HCEC 1CT (cell line): ENCODE measurements at regions not wholly inside any gene's neighbourhood (a gene's known extent, or its start where the extent isn't known, plus 50 kb on each side); places are given as distances from the start of the nearest gene placed in this dataset.

Experiments
- DNase-seq: peaks from one replicate; pipeline ENCODE4 v3.0.0-alpha.2; 2017

- no peak for DNase-seq
Measured at GRCh38 chr2:150971910-150972309, 289.8 kb downstream of the RBM43 start.

GRCh38 chr2:150963336-150963735 is 298.3 kb downstream of the RBM43 start:
- DNase-seq, result no peak

DNA sequence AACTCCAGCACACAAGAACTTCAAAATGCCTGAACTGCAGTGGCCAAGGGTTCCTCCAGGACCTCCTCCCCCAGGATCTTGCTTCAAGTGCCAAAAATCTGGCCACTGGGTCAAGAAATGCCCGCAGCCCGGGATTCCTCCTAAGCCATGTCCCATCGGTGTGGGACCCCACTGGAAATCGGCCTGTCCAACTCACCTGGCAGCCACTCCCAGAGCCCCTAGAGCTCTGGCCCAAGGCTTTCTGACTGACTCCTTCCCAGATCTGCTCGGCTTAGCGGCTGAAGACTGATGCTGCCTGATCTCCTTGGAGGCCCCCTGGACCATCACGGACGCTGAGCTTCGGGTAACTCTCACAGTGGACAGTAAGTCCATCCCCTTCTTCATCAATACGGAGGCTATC is 306.4 kb downstream of the RBM43 start:
- no peak for DNase-seq

DNA sequence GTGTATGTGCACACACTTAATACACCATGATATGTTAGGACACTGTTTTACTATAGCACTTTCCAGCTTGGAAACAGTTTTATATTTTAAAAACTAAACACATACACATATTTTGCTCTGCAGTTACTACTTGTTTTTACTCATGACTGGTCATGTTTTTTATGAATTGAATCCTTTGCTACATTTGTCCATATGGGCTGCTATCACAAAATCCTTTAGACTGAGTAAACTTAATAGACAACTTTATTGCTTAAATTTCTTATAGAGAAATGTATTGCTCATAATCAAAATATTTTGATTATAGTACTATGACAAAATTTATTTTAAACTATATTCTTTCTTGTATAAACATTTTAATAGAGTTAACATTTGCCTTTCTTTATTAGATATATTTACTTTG is 314.8 kb downstream of the RBM43 start:
- no peak for DNase-seq

DNA sequence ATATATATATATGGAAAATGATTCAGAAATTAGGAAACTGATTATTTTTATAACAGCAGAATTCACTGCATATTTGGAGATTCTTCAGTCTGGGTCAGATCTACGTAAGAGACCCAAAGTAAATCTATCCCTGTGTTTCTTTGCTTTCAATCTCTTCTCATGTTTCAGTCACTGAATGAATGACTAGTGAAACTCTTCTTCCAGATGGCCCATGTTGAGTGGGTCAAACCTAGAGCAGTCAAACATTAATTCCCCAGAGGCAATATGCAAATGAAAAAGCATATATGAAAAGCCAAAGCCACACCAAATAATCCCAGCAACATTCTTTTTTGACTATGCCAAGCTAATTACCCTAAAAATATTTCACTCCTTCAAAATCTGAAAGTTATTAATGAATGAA is 317.3 kb downstream of the RBM43 start:
- DNase-seq, result no peak

DNA sequence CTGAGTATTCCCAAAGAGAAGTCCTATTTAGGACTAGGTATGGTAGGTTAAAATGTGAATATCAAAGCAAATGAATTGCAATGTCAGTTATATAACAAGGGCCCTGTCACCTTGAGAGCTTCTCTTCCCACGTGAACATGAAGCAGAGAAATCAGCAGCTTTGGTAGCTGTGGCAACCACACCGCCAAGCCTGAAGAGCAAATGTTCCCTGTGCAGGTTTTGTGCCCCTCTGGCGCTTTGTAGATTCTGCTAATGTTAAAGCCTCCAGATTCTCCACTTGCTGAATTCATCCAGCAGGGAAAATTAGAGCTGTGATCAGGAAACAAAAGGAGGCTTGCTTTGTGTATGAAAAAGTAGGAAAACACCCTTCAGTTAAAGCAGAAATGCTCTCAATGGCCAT is 322.6 kb downstream of the RBM43 start:
- no peak for DNase-seq

- DNase-seq, result peak; percentile 56
Measured at GRCh38 chr2:150938527-150938926, 323.1 kb downstream of the RBM43 start.

- DNase-seq, result no peak
Measured at GRCh38 chr2:150937030-150937429, 324.6 kb downstream of the RBM43 start.

GRCh38 chr2:150931451-150931850 is 330.2 kb downstream of the RBM43 start:
- no peak for DNase-seq

DNA sequence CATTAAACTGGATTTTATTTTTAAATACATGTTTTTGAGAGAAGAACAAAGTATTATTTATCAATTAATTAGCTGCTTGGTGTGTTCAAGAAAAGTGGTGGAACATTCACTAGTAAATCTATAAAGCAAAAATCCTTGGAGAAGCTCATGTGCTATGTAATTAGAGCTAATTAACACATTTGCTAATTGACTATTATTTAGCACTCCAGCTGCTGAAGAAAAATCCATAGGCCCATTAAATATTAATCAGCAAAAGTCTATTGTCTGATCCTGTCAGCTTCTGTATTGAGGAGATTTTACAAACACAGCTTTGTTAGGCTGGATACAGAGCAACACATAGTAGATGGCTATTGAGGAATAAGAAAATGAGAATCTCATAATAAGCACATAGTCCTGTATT is 336.1 kb downstream of the RBM43 start:
- no peak for DNase-seq

GRCh38 chr2:150924878-150925277 is 336.8 kb downstream of the RBM43 start:
- DNase-seq, result no peak

DNA sequence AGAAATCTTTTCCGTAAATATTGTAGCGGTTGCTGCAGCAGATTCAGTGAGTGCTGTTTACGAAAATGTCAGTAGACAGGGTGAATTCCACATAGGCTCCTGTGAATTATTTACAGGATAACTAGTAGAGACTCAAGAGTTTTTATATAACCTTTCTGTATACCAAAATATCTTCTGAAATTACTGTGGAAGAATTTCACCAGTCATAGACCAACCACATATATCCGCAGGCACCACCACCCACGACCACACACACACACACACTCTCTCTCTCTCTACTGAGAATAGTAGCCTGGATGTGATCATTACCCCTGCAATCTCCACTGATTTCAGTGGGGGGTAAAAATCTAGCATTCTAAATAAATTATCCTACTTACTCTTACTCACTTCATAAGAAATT is 341.8 kb downstream of the RBM43 start:
- no peak for DNase-seq

GRCh38 chr2:150917961-150918713 is 343.5 kb downstream of the RBM43 start:
- no peak for DNase-seq

GRCh38 chr2:150916467-150917396 is 344.9 kb downstream of the RBM43 start:
- peak; percentile 48 for DNase-seq

GRCh38 chr2:150911766-150912280 is 349.8 kb downstream of the RBM43 start:
- DNase-seq, result peak; percentile 95

DNA sequence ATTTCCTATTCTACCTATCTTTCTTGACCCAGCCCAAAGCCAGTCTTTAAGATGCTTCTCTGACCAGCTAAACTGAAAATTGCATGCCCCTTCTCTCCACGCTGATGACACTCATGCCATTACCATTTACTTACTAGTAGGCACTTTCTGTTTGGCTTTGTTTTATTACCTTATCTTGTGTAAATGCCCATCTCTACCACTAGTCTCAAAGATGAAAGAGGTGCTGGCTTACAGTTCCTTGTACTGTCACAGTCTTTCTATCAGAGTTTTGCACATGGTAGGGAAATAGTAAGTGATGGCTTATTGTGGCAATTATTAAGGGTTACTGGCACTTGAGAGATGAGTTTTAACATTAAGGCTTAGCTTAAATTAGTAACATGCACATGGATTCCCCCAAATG is 352.1 kb downstream of the RBM43 start:
- DNase-seq, result no peak

DNA sequence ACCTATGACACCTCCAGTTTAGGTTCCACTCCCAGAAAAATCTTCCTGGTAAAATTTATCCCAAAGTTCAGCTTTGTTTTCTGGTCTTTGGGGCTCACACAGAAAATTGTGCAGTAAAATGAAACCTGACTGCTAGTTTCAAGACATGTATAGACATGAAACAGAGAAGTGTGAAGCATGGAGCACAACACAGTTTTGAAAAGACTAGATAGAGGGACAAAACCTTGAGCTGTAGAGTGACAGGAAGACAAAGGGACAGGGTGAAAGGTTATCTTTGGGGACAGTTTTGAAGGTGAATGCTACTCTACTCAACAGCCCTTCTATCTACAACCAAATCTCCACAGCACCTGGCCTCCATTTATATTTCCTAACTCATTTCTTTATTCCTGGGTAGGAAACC is 352.6 kb downstream of the RBM43 start:
- no peak for DNase-seq

DNA sequence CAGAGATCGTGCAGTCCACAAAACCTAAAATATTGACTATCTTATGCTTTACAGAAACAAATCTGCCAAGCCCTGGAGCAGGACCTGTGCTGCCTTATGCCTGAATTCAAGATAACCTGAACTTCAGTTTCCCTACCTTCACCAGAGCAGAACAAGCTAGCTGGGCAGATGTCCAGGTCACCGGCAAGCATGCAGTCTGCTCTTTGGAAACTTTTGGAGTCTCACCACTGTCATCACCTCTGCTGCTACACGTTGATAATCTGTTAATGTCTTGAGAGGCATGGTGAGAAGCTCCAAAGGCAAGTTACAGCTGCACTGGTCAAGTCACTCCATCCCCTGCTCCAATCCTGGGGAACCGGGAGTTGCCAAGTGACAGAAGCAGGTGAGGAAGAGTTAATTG is 354.2 kb downstream of the RBM43 start:
- DNase-seq, result no peak

GRCh38 chr2:150903461-150903860 is 358.2 kb downstream of the RBM43 start:
- DNase-seq, result no peak

- DNase-seq, result no peak
Measured at GRCh38 chr2:150903055-150903454, 358.6 kb downstream of the RBM43 start.

GRCh38 chr2:150900913-150901312 is 360.8 kb downstream of the RBM43 start:
- no peak for DNase-seq

GRCh38 chr2:150895968-150896367 is 365.7 kb downstream of the RBM43 start:
- DNase-seq, result no peak

DNA sequence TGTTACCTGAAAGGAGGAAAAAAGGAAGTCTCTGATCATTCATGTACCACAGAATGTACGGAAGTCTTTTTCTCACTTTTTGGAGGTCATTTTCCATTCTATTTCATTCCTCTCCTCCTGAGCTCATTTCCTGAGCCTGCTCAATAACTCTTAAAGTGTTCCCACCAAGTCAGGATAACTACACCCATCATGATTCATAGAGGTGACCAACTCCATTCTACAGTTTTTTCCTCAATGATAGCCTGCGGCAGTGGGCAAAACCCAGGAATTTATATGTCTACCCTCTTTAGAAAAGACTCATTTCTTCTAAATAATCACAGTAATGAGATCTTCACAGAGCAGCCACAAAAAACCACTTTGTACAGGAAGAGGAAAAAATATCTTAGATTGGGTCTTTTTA is 372.5 kb downstream of the RBM43 start:
- DNase-seq, result no peak

DNA sequence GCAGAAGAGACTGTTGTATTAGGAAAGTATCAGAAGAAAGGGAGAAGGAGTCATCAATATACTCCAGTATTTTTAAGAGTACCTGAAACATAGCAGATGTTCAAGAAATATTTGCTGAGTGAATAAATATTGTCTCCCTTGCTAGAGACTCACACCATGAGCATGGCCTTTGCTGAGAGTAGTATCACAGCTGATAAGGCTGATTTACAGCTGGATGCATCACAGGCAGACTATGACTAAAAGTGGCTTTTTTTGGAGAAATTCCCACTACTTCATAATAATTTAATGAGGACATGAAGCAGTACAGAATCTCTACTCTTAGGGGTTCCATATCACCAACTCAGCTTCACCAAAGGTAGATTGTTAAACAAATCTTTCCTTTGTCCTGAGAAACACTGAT is 373.3 kb downstream of the RBM43 start:
- peak; percentile 22 for DNase-seq
